SK-N-SH treated with all-trans-retinoic acid at 6 μM for 48 hours (cell line): ENCODE measurements at regions not wholly inside any gene's neighbourhood (a gene's known extent, or its start where the extent isn't known, plus 50 kb on each side); places are given as distances from the start of the nearest gene placed in this dataset.

ENCODE experiments used
- GLIS3 ChIP-seq: fragments of 250-450 bp; sonication (Bioruptor Pico); IDR thresholded peaks from 2 replicates; pipeline ENCODE4 v1.5.0; 2020; ENCODE audit warnings: mild to moderate bottlenecking, moderate library complexity
- OSR1 ChIP-seq: fragments of 250-450 bp; sonication (Bioruptor Pico); IDR thresholded peaks from 2 replicates; pipeline ENCODE4 v1.8.0; 2022; ENCODE audit warnings: moderate library complexity, mild to moderate bottlenecking, inconsistent platforms
- PPARA ChIP-seq: fragments of 250-450 bp; sonication (Bioruptor Pico); IDR thresholded peaks from 2 replicates; pipeline ENCODE4 v1.5.0; 2020; ENCODE audit warnings: mild to moderate bottlenecking, borderline replicate concordance
- ZNF70 ChIP-seq: fragments of 450-650 bp; formaldehyde crosslinking; IDR thresholded peaks from 2 replicates; pipeline ENCODE4 v1.5.0; 2020; ENCODE audit warnings: mild to moderate bottlenecking, moderate library complexity
- TF ChIP-seq, protein P1 (sequence below): fragments of 250-450 bp; sonication (Bioruptor Pico); IDR thresholded peaks from 2 replicates; pipeline ENCODE4 v1.5.1; 2020; ENCODE audit warnings: low read depth, mild to moderate bottlenecking, moderate library complexity
- TF ChIP-seq, protein P2 (sequence below): fragments of 250-450 bp; sonication (Bioruptor Pico); IDR thresholded peaks from 2 replicates; pipeline ENCODE4 v1.5.0; 2020; ENCODE audit warnings: mild to moderate bottlenecking, moderate library complexity
- TF ChIP-seq, protein P3 (sequence below): fragments of 250-450 bp; sonication (Bioruptor Pico); IDR thresholded peaks from 2 replicates; pipeline ENCODE4 v1.8.0; 2020; ENCODE audit warnings: mild to moderate bottlenecking, moderate library complexity, borderline replicate concordance

DNA sequence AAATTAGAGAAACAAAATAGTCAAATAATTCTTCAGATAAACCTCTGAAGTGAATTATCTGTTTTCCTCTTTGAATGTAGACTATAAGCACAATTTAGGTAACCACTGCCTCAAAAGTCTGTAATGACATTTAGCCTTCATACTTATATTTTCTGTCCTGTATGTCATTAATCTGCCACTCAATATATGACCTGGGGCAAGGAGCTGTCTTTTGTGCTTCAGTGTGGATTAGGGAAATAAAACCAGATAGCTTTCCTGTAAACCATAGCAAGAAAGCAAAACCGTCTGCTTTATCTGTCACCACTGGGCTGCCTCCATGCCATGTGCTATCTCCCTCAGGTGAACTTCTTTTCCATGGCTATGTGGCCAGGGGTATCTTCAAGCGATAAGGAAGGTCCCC is 606.6 kb upstream of the C9orf72 start:
- TF ChIP-seq, protein P1, sequence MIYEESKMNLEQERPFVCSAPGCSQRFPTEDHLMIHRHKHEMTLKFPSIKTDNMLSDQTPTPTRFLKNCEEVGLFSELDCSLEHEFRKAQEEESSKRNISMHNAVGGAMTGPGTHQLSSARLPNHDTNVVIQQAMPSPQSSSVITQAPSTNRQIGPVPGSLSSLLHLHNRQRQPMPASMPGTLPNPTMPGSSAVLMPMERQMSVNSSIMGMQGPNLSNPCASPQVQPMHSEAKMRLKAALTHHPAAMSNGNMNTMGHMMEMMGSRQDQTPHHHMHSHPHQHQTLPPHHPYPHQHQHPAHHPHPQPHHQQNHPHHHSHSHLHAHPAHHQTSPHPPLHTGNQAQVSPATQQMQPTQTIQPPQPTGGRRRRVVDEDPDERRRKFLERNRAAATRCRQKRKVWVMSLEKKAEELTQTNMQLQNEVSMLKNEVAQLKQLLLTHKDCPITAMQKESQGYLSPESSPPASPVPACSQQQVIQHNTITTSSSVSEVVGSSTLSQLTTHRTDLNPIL (CRISPR knock-in tag) = no peak
- TF ChIP-seq GLIS3 = no peak
- TF ChIP-seq OSR1 = no peak
- no peak for TF ChIP-seq PPARA
- TF ChIP-seq, protein P2, sequence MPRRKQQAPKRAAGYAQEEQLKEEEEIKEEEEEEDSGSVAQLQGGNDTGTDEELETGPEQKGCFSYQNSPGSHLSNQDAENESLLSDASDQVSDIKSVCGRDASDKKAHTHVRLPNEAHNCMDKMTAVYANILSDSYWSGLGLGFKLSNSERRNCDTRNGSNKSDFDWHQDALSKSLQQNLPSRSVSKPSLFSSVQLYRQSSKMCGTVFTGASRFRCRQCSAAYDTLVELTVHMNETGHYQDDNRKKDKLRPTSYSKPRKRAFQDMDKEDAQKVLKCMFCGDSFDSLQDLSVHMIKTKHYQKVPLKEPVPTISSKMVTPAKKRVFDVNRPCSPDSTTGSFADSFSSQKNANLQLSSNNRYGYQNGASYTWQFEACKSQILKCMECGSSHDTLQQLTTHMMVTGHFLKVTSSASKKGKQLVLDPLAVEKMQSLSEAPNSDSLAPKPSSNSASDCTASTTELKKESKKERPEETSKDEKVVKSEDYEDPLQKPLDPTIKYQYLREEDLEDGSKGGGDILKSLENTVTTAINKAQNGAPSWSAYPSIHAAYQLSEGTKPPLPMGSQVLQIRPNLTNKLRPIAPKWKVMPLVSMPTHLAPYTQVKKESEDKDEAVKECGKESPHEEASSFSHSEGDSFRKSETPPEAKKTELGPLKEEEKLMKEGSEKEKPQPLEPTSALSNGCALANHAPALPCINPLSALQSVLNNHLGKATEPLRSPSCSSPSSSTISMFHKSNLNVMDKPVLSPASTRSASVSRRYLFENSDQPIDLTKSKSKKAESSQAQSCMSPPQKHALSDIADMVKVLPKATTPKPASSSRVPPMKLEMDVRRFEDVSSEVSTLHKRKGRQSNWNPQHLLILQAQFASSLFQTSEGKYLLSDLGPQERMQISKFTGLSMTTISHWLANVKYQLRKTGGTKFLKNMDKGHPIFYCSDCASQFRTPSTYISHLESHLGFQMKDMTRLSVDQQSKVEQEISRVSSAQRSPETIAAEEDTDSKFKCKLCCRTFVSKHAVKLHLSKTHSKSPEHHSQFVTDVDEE = no peak
- no peak for TF ChIP-seq ZNF70
- TF ChIP-seq, protein P3, sequence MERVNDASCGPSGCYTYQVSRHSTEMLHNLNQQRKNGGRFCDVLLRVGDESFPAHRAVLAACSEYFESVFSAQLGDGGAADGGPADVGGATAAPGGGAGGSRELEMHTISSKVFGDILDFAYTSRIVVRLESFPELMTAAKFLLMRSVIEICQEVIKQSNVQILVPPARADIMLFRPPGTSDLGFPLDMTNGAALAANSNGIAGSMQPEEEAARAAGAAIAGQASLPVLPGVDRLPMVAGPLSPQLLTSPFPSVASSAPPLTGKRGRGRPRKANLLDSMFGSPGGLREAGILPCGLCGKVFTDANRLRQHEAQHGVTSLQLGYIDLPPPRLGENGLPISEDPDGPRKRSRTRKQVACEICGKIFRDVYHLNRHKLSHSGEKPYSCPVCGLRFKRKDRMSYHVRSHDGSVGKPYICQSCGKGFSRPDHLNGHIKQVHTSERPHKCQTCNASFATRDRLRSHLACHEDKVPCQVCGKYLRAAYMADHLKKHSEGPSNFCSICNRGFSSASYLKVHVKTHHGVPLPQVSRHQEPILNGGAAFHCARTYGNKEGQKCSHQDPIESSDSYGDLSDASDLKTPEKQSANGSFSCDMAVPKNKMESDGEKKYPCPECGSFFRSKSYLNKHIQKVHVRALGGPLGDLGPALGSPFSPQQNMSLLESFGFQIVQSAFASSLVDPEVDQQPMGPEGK (CRISPR knock-in tag) = no peak
